Glomerular visceral epithelial cell (primary cell): ENCODE measurements at regions not wholly inside any gene's neighbourhood (a gene's known extent, or its start where the extent isn't known, plus 50 kb on each side); places are given as distances from the start of the nearest gene placed in this dataset.
"Not testable (repeated sequence)": the region's sequence is repeated elsewhere in the genome, so short reads cannot be mapped to it uniquely, and the experiment has no call there.

Experiments used
- DNase-seq: peaks from one replicate; pipeline ENCODE4 v3.0.0-alpha.2; 2016; ENCODE audit errors: extremely low spot score

DNA sequence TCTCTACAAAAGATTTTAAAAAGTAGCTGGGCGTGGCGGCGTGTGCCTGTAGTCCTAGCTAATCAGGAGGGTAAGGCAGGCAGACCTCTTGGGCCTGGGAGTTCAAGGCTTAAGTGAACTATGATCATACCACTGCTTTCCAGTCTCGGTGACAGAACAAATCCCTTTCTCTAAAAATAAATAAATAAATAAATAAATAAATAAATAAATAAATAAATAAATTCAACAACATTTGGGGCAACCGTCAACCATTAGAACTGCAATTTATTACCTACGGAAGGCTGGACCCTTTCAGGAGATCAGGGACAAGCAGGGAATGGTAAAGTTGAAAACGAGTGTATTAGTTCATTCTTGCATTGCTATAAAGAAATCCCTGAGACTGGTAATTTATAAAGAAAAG is 136.2 kb upstream of the USP9X start:
- DNase-seq: no peak

DNA sequence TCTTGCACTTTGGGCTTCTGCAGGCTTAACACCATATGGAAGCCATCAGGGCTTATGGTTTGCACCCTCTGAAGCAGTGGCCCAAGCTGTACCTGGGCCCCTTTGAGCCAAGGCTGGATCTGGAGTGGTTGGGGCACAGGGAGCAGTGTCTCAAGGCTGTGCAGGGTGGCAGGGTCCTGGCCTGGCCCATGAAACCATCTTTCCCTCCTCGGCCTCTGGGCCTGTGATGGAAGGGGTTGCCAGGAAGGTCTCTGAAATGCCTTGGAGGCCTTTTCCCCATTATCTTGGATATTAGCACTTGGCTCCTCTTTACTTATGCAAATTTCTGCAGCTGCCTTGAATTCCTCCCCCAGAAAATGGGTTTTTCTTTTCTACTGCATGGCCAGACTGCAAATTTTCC is 134.7 kb upstream of the USP9X start:
- no peak for DNase-seq

DNA sequence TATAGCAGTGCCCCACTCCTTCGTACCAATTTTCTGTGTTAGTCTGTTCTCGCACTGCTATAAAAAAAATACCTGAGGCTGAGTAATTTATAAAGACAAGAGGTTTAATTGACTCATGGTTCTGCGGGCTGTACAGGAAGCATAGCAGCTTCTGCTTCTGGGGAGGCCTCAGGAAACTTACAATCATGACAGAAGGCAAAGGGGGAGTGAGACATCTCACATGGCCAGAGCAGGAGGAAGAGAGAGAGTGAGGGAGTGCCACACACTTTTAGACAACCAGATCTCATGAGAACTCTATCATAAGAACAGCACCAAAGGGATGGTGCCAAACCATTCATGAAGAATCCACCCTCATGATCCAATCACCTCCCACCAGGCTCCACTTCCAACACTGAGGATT is 133.8 kb upstream of the USP9X start:
- DNase-seq: not testable (repeated sequence)

DNA sequence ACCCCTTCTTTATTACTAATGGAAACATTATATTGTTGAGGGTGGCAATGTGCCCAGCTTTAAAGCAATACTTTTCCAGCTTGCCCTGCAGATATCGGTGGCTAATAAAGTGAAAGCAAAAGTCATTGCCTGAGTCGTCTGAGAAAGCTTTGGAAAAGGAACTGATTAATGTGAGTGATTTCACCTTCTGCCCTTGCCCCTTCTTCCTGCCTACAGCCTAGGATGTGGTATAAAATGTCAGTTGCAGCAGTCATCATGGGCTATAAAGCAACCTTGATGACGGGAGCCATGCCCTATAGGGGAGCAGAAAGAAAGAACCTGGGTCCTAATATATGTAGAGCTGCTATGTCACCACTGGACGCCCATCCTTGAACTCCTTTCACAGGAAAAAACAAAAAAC is 132.4 kb upstream of the USP9X start:
- peak; percentile 12 for DNase-seq

DNA sequence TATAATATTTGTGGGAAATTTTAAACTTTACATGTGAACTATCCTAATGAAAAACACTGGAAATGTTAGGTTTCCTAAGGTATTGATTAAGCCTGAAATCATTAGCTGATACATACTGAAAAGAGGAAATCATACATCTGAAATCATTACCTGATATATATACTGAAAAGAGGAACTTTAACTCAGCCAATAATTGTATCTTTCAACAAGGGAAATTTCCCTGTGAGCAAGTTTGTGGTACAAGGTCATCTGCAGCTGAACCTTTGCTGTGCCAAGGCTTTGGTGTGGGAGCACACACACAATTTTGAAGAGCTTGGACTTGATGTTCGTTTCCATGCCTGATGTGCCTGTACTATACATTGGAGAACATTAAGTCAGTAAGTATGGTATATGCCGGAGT is 131.9 kb upstream of the USP9X start:
- no peak for DNase-seq

DNA sequence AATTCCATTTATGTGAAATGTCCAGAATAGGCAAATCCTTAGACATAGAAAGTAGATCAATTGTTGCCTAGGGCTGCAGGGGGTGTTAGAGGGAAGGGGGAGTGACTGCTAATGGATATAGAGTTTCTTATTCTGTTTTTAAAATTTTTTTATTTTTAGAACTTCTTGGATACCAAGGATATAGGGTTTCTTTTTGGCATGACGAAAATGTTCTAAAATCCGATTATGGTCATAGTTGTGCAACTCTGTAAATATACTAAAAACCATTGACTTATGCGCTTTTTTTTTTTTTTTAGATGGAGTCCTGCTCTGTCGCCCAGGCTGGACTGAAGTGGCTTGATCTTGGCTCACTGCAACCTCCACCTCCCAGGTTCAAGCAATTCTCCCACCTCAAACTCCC is 125.2 kb upstream of the USP9X start:
- no peak for DNase-seq

DNA sequence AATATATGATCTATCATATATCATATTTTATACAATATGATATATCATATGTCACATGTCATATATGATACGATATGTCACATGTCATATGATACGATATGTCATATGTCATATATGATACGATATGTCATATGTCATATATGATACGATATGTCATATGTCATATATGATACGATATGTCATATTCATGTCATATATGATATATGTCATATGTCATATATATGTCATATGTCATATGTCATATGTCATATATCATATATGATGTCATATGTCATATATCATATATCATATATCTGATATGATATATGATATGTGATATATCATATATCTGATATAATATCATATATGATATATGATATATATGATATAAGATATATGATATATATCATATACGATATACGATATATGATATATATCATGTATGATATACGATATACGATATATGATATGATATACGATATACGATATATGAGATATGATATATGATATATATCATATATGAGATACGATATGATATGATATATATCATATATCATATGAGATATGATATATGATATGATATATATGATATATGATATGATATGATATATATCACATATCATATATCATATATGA is 122.3 kb upstream of the USP9X start:
- DNase-seq: no peak

DNA sequence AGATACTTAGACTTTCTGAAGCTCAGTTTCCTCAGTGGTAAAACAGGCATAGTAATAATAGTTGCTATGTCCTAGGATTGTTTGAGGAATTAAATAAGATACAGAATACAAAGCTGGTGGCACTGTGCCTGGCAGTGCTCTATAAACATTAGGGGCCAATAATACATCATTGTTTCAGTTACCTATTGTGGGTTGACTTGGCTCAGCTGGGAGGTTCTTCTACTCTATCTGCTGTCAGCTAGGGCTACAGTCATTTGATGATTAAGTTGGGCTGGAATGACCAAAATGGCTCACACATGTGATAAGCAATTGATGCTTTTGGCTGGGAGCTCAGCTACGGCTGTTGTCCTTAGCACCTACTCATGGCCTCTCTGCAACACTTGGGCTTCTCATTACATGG is 121.2 kb upstream of the USP9X start:
- DNase-seq: no peak

DNA sequence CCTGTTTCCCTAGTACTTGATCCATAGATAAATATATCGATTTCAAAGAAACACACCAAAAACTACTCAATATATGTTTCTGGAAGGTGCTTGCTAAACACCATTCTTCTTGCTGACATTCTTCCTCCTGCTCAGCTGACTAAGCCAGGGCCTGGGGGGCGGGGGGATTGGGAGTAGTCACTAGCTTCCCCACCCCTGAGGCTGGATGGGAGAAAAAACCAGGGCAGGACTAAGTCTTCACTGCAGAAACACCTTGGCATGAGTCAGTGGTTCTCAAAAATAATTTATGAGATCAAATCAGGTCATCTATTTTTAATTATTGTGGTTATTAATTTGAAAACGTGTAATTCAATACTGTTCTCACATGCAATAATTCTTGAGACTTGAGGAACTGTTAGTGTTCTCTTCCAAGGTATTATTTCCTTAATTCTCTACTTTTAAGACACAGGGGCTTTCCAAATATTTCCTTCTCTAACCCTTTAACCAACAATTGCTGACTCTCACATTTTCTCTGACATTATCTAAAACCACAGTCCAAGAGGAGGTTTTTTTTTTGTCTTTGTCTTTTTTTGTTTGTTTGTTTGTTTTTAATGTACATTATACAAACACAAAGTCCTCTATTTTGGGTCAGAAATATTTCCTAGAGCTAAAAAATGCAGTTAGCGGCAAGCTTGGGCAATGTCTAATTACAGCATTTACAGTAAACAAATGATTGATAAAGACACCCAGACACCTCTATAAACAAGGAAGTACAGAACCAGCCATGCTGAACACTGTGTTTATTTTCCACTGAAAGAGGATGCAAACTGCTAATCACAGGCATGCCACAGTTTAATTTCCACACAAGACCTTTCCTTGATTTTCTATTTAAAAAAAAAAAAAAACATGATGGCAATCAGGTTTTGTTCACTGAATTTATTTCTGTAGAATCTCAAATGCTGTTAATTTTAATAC is 120.3 kb upstream of the USP9X start:
- no peak for DNase-seq

DNA sequence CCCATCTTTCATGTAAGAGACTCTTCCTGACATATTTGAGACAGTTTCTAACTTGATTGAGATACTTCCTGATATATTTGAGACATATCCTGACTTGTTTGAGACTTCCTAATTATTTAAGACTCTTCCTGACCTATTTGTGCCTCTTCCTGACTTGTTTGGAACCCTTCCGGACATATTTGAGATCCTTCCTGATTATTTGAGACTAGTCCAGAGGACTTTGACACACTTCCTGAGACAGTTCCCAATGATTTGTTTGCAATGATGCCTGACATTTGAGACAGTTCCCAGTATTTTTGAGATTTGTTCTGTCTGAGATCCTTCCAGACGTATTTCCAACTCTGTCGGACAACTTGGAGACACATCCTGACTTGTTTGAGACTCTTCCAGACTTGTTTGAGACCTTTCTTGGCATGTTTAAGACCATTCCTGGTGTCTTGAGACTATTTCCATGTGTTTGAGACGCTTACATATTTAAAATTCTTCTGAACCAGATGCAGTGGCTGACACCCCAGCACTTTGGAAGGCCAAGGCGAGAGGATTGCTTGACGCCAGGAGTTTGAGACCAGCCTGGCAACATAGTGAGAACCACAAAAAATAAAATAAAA is 118.9 kb upstream of the USP9X start:
- no peak for DNase-seq

DNA sequence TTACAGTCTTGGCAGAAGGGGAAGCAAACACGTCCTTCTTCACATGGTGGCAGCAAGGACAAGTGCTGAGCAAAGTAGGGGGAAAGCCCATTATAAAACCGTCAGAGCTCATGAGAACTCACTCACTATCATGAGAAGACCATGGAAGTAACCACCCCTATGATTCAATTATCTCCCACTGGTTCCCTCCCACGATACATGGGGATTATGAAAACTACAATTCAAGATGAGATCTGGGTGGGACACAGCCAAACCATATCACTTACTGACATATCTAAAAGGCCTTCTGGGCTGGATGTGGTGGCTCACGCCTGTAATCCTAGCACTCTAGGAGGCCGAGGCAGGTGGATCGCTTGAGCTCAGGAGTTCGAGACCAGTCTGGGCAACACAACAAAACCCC is 117.1 kb upstream of the USP9X start:
- DNase-seq: no peak

DNA sequence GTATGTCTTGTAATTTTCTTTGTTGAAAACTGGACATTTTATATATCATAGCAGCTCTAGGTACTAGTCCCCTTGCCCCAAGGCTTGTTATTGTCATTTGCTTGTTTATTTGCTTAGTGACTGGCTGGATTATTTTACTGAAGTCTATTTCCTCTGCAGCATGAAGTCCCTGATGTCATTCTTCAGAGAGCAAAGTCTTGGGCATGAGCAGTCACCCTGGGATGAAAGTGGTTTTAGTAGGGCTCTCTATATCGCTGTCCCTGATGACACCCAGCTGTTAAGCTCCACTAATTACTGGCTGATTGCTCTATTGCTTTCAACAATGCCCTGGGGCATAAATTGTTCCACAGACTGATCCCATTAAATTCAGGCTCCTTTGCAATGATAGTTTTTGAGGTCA is 113.5 kb upstream of the USP9X start:
- DNase-seq: no peak

DNA sequence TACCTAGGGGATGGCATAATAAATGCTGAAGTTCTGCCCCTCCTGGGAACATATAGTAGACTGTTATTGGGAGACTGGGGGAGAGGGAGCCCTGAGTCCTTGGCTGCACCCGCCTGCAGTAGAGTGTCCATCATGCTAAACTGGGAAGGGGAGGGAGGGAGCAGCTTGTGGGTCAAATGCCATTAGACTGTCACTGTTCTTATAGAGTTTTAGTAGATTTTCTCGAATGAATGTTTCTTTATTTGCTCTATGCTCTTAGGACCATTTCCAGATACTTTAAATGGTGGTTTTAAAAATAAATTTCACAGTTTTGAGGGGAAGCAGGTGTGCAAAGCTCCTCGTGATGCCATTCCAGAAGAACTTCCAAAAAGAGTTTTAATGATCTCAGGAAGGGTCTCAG is 111.6 kb upstream of the USP9X start:
- DNase-seq: no peak

DNA sequence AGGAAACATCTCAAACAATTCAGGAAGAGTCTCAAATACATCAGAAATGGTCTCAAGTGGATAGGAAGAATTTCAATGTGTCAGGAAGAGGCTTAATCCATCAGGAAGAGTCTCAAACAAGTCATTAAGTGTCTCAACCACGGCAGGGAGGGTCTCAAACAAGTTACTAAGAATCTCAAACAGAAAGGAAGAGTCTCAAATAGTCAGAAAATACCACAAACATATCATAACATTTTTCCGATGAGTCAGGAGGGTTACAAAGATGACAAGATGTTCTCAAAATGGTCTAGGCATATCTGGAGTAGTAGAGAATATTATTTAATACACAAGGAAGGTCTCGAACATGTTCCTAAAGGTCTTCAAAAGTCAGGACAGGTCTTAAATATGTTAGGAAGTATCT is 109.3 kb upstream of the USP9X start:
- no peak for DNase-seq

DNA sequence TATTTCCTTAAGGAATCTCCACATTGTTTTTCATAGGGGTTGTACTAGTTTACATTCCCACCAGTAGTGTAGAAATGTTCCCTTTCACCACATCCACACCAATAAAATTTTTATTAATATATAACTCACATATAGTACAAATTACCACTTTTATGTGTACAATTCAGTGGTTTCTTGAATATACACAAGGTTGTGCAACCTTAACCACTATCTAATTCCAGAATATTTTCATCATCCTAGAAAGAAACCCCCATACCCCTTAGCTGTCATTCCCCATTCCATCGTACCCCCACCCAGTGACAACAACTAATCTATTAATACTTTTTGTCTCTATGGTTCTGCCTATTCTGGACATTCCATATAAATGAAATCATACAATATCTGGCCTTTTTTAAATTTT is 108.3 kb upstream of the USP9X start:
- no peak for DNase-seq

DNA sequence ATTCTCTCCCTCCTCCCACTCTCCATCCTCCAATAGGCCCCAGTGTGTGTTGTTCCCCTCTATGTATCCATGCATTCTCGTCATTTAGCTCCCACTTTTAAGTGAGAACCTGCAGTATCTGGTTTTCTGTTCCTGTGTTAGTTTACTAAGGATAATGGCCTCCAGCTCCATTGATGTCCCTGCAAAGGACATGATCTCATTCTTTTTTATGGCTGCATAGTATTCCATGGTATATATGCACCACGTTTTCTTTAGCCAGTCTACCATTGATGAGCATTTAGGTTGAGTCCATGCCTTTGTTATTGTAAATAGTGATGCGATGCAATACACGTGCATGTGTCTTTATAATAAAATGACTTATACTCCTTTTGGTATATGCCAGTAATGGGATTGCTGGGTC is 100.3 kb upstream of the USP9X start:
- DNase-seq: no peak

DNA sequence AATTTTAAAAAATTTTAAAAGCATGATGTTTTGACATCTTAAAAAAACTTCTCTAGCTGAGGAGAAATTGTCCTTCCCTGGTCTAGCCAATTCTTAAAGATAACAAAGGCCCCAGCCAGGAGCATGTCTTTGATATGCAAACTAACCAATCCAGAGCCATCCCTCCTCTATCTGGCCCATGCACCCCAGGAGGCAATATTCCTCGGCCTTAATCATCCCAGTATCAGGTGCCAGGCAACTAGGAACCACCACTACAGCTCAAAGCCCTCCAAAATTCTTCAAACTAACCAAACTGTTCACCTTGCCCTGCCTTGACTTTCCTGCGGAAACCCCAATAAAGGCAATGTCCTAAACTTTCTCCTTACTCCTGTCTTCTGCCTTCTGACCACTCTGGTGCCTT is 97.8 kb upstream of the USP9X start:
- DNase-seq: no peak

DNA sequence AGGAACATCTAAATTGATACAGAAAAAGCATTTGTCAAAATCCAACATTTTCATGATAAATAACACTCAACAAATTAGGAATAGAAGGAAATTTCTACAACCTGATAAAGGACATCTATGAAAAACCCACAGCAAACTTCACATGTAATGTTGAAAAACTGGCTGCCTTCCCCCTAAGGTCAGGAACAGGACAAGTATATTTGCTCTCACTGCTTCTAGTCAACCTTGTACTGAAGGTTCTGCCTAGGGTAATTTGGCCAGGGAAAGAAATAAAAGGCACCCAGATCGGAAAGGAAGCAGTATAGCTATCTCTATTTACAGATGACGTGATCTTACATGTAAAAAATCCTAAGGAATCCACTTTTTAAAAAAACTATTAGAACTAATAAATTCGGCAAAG is 97.1 kb upstream of the USP9X start:
- no peak for DNase-seq

DNA sequence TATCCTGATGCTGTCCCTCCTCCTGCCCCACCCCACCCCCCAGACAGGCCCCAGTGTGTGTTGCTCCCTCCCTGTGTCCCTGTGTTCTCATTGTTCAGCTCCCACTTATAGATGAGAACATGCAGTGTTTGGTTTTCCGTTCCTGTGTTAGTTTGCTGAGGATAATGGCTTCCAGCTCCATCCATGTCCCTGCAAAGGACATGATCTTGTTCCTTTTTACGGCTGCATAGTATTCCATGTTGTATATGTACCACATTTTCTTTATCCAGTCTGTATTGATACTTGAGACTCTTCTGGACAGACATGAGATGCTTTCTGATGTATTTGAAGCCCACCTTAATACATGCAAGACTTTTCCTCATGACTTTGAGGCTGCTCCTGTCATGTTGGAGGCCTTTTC is 91.8 kb upstream of the USP9X start:
- DNase-seq: not testable (repeated sequence)

DNA sequence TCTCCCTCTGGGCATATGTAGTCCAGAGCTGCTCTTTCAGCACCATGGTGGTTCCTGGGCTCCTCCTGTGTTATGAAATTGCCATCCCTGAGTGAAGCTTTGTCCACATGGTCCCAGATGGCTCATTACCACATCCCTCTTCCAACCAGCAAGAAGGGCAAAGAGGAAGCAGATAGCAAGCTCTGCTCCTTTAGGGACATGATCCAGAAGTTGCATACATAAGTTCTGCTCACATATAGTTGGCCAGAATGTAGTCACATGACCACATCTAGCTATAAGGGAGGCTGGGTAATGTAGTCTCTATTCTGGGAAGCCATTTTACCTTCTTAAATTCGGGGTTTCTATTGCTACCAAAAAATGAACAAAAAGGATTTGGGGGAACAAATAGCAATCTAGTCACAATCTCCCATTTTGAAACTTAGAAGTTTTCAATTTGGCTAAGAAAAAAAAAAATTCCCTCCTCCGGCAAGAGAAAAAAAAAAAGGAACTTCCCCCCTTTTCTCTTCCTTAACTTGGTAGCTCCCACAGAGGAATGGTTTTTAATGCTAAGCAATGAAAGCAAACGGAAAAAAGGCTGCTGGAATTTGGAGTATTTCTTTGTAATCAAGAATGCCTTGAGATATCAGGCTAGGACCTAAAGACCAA is 88.2 kb upstream of the USP9X start:
- DNase-seq: no peak

DNA sequence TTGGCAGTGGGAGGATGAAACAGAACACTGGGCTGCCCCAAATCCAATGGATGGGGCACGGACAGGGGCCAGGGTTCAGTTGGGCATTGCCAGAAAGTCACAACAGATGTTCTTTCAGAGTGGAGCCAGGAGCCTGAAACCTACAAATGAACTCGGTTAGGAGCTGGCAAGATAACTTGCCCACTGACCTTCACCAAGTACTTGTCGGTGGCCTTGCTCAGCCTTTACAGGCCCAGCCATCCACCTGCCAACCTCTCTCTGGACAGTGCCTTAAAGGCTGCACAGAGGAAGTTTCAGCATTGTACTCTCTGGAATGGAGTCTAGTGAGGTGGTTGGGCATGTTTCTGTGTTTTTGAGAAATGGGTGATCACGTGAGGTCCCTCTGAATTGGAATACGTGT is 87.1 kb upstream of the USP9X start:
- no peak for DNase-seq

DNA sequence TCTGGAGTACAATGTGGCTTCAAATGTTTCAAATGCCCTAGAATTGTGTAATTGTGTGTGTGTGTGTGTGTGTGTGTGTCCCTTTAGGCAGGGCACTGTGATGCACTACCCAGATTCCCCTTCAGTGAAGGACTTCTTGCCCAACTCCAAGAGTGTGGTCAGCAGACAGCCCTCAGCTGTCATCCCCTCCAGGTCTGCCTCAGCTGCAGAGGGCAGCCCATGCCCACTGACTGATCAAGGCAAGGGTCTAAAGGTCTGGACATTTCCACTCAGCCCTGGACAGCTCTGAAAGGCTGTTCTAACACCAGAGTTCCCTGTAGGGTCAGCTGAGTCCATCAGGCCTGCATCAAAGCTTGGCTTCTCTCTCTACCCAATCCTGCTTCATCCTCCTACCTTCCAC is 83.9 kb upstream of the USP9X start:
- DNase-seq: no peak

DNA sequence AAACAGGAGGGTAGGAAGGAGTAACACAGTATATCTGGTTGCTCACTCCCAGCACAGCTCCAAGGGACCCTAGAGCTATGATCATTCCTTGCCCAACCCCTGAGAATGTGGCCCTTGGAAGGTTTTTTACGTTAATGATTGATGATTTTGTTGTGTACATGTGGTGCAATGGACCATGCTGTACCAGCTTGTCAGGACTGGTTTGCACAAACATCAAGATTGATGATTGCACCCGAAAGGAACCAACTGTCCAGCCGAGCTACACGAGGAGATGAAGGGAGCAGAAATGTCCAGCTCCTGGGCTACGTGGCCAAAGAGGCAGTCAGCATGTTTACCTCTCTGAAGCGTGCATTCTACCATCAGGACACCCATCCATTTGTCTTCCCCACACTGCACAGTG is 83.2 kb upstream of the USP9X start:
- peak; percentile 37 for DNase-seq
